OCI-LY7 (cell line): ENCODE measurements at regions not wholly inside any gene's neighbourhood (a gene's known extent, or its start where the extent isn't known, plus 50 kb on each side); places are given as distances from the start of the nearest gene placed in this dataset.

Source experiments
- BruUV-seq: library from RNA; stranded (reverse); fragments of 400-500 nt; replicated peaks from 2 replicates; lab custom pipeline; 2021; lab: Mats Ljungman, UMichigan
- CTCF ChIA-PET: fragments of 300-600 bp; sonication (Branson Sonifier 250); formaldehyde crosslinking; loops from one replicate; lab custom pipeline; 2022; ENCODE audit warnings: antibody characterized with exemption; ENCODE audit not compliant: unreplicated experiment; lab: Charles Lee
- POLR2A ChIA-PET: fragments of 300-600 bp; sonication (Branson Sonifier 250); formaldehyde crosslinking; loops from one replicate; lab custom pipeline; 2022; ENCODE audit warnings: antibody characterized with exemption; lab: Charles Lee
- DNase-seq: peaks from one replicate; pipeline ENCODE4 v3.0.0-alpha.2; 2015; ENCODE audit warnings: low spot score
- H2AFZ ChIP-seq: fragments of 200-600 bp; sonication (generic), shearing (Covaris generic); 2 replicates; pipeline ENCODE4 v1.6.1; 2014; ENCODE audit warnings: mild to moderate bottlenecking, antibody characterized with exemption, low read length, moderate library complexity
- H3K27ac ChIP-seq: fragments of 200-600 bp; sonication (generic); 2 replicates; pipeline ENCODE4 v1.5.1; 2014; ENCODE audit warnings: mixed run types, low read depth, mild to moderate bottlenecking, moderate library complexity, low read length, inconsistent platforms; ENCODE audit not compliant: poor library complexity, severe bottlenecking
- H3K36me3 ChIP-seq: fragments of 200-600 bp; sonication (generic); 2 replicates; pipeline ENCODE4 v1.6.1; 2014; ENCODE audit warnings: mild to moderate bottlenecking, antibody characterized with exemption, low read length, moderate library complexity, mixed read lengths; ENCODE audit not compliant: insufficient read depth
- H3K4me1 ChIP-seq: fragments of 200-600 bp; sonication (generic); 2 replicates; pipeline ENCODE4 v1.5.1; 2014; ENCODE audit warnings: mild to moderate bottlenecking, low read length; ENCODE audit not compliant: insufficient read depth, poor library complexity, severe bottlenecking
- H3K4me2 ChIP-seq: fragments of 200-600 bp; sonication (generic); 2 replicates; pipeline ENCODE4 v1.6.1; 2014; ENCODE audit warnings: mild to moderate bottlenecking, low read length
- H3K4me3 ChIP-seq: fragments of 200-600 bp; sonication (generic); 2 replicates; pipeline ENCODE4 v1.5.1; 2014; ENCODE audit warnings: mild to moderate bottlenecking, low read depth, low read length; ENCODE audit not compliant: poor library complexity, severe bottlenecking
- H3K79me2 ChIP-seq: fragments of 200-600 bp; sonication (generic); 2 replicates; pipeline ENCODE4 v1.6.1; 2016; ENCODE audit warnings: low read depth, mild to moderate bottlenecking, low read length, moderate library complexity, mixed read lengths; ENCODE audit not compliant: insufficient read depth
- H3K9me2 ChIP-seq: fragments of 200-600 bp; sonication (generic); 2 replicates; pipeline ENCODE4 v1.6.1; 2016; ENCODE audit warnings: mild to moderate bottlenecking, low read length, mixed read lengths; ENCODE audit not compliant: insufficient read depth
- H3K9me3 ChIP-seq: fragments of 200-600 bp; sonication (generic); 2 replicates; pipeline ENCODE4 v1.6.1; 2014; ENCODE audit warnings: mild to moderate bottlenecking, mixed run types, low read length, mixed read lengths
- H4K20me1 ChIP-seq: fragments of 200-600 bp; sonication (generic); 2 replicates; pipeline ENCODE4 v1.6.1; 2014; ENCODE audit warnings: mild to moderate bottlenecking, antibody characterized with exemption, low read length, moderate library complexity, mixed read lengths; ENCODE audit not compliant: insufficient read depth
- EZH2phosphoT487 ChIP-seq: fragments of 200-600 bp; sonication (generic); IDR thresholded peaks from 2 replicates; pipeline ENCODE4 v1.6.1; 2018; ENCODE audit warnings: low read depth, borderline replicate concordance, mild to moderate bottlenecking, mixed run types, antibody characterized with exemption, low read length, moderate library complexity, mixed read lengths
- intact Hi-C: fragments of 100-400 bp; cut with micrococcal nuclease; formaldehyde crosslinking; loops from one replicate; pipeline ENCODE4 v1.10.0; 2022; ENCODE audit not compliant: unreplicated experiment
- TF ChIP-seq, protein P1 (sequence below): fragments of 200-600 bp; sonication (generic); conservative IDR thresholded peaks from 2 replicates; pipeline ENCODE4 v1.5.1; 2014; ENCODE audit warnings: mild to moderate bottlenecking, antibody characterized with exemption, low read length, moderate library complexity, mixed read lengths

DNA sequence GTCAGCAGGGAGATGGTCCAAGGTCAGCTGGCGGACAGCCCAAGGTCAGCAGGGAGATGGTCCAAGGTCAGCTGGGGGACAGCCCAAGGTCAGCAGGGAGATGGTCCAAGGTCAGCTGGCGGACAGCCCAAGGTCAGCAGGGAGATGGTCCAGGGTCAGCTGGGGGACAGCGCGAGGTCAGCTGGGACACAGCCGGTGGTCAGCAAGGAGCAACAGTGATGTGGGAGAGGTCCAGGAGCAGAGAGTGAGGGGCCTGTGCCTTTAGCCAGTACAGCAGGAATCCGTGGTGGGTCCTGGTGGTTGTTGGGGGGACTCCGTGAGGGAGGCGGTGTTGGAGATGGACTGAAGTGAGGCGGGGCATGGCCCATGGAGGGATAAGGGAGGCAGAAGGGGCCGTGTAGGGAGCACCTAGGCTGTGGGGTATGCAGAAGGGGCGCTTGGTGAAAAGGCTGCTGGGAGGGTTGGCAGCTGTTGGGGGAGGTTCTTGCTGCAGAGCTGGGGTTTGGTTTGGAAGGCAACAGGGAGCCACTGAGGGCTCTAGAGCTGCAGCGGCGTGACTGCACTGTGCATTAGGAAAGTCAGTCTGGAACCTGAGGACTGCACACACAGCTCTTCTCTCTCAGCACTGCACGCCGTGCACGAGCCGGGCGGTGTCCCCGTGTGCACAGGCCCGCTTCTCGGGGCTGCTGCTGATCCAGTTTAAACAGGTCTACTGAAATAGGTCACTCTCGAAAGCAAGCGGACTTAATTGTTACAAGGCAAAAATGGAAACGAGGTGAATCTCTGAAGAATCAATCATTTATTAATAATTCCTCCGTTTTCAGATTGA is 76.2 kb upstream of the HDAC4 start:
- no peak overlapping the region for H2AFZ ChIP-seq
- intact Hi-C loops: no loop called here
- H3K9me2 ChIP-seq: no peaks in the 10 kb centered on the region
- H4K20me1 ChIP-seq: no peaks in the 10 kb centered on the region
- H3K4me2 ChIP-seq: no peak overlapping the region
- no peaks in the 10 kb centered on the region for H3K4me1 ChIP-seq
- POLR2A ChIA-PET: no interaction called here
- CTCF ChIA-PET: no interaction called here
- no peak overlapping the region for H3K27ac ChIP-seq
- H3K9me3 ChIP-seq: no peaks in the 10 kb centered on the region
- no peak for TF ChIP-seq EZH2phosphoT487
- TF ChIP-seq, protein P1, sequence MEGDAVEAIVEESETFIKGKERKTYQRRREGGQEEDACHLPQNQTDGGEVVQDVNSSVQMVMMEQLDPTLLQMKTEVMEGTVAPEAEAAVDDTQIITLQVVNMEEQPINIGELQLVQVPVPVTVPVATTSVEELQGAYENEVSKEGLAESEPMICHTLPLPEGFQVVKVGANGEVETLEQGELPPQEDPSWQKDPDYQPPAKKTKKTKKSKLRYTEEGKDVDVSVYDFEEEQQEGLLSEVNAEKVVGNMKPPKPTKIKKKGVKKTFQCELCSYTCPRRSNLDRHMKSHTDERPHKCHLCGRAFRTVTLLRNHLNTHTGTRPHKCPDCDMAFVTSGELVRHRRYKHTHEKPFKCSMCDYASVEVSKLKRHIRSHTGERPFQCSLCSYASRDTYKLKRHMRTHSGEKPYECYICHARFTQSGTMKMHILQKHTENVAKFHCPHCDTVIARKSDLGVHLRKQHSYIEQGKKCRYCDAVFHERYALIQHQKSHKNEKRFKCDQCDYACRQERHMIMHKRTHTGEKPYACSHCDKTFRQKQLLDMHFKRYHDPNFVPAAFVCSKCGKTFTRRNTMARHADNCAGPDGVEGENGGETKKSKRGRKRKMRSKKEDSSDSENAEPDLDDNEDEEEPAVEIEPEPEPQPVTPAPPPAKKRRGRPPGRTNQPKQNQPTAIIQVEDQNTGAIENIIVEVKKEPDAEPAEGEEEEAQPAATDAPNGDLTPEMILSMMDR: no peak
- no peaks in the 10 kb centered on the region for H3K36me3 ChIP-seq
- no TSS peak for BruUV-seq
- DNase-seq: no peak
- no peaks in the 10 kb centered on the region for H3K79me2 ChIP-seq
- no peak overlapping the region for H3K4me3 ChIP-seq

DNA sequence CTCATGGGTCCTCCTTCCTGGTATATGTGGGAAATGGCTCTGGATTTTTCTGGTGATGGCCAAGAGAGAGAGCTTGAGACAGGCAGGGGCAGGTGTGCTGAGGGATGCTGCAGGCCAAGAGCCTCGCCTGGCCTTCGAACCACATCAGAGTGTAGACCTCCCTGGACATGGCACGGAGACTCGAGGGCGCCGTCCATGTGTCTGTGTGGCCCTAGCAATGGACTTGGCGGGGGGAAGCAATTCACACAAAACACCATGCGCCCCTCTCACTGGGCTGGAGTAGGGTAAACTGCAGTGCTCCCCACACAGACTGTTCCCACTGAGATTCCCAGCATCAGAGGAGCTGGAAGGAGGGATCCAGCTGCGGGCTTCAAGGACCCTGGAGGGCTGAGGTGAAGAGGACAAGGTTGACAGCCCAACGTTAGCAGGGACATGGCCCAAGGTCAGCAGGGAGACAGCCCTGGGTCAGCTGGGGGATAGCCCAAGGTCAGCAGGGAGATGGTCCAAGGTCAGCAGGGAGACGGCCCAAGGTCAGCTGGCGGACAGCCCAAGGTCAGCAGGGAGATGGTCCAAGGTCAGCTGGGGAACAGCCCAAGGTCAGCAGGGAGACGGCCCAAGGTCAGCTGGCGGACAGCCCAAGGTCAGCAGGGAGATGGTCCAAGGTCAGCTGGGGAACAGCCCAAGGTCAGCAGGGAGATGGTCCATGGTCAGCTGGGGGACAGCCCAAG is 75.4 kb upstream of the HDAC4 start:
- ChIA-PET CTCF (no interaction called here), POLR2A (no interaction called here)
- Histone ChIP-seq H3K4me2 (no peak overlapping the region), H3K27ac (no peak overlapping the region), H4K20me1 (no peaks in the 10 kb centered on the region), H3K36me3 (no peaks in the 10 kb centered on the region), H3K4me1 (no peaks in the 10 kb centered on the region), H3K79me2 (no peaks in the 10 kb centered on the region), H3K9me2 (no peaks in the 10 kb centered on the region), H2AFZ (no peak overlapping the region), H3K9me3 (no peaks in the 10 kb centered on the region), H3K4me3 (no peak overlapping the region)
- intact Hi-C loops: no loop called here
- TF ChIP-seq, protein P1: no peak
- no peak for TF ChIP-seq EZH2phosphoT487
- BruUV-seq: no TSS peak
- no peak for DNase-seq
